Liver (tissue), 8 donors: ENCODE measurements at regions not wholly inside any gene's neighbourhood (a gene's known extent, or its start where the extent isn't known, plus 50 kb on each side); places are given as distances from the start of the nearest gene placed in this dataset.
"Not testable (repeated sequence)": the region's sequence is repeated elsewhere in the genome, so short reads cannot be mapped to it uniquely, and the experiment has no call there.

Experiments used
- DNase-seq: peaks from one replicate; pipeline ENCODE4 v3.0.0-alpha.2; 2017; ENCODE audit warnings: low spot score
- H3K27ac ChIP-seq, 2 donors: one replicate each; pipeline ENCODE4 v1.7.0; 2013; ENCODE audit warnings: inconsistent platforms in 2 of 2, low read length in 2 of 2, control low read depth in 1 of 2, low read depth in 1 of 2, mild to moderate bottlenecking in 1 of 2
- H3K27me3 ChIP-seq, 4 donors: one replicate each; pipeline versions ENCODE4 v1.6.1 to v1.7.0; 2013; ENCODE audit warnings: low read length in 3 of 4, inconsistent platforms in 1 of 4, mild to moderate bottlenecking in 1 of 4, moderate library complexity in 1 of 4; ENCODE audit not compliant: control insufficient read depth in 4 of 4, insufficient read depth in 4 of 4
- H3K36me3 ChIP-seq, 4 donors: one replicate each; pipeline versions ENCODE4 v1.6.1 to v1.7.0; 2013; ENCODE audit warnings: low read length in 3 of 4, mild to moderate bottlenecking in 3 of 4, low read depth in 1 of 4, moderate library complexity in 1 of 4; ENCODE audit not compliant: control insufficient read depth in 4 of 4, insufficient read depth in 3 of 4
- H3K4me1 ChIP-seq, 4 donors: one replicate each; pipeline versions ENCODE4 v1.6.1 to v1.7.0; 2013; ENCODE audit warnings: low read length in 3 of 4, mild to moderate bottlenecking in 3 of 4, moderate library complexity in 1 of 4; ENCODE audit not compliant: control insufficient read depth in 4 of 4, insufficient read depth in 4 of 4
- H3K4me3 ChIP-seq, 3 donors: one replicate each; pipeline versions ENCODE4 v1.6.1 to v1.7.0; 2013; ENCODE audit warnings: low read length in 3 of 3, control low read depth in 1 of 3, low read depth in 1 of 3, mild to moderate bottlenecking in 1 of 3
- H3K9ac ChIP-seq, 2 donors: one replicate each; pipeline ENCODE4 v1.7.0; 2013; ENCODE audit warnings: low read length in 2 of 2, mild to moderate bottlenecking in 2 of 2, moderate library complexity in 2 of 2, control low read depth in 1 of 2, low read depth in 1 of 2
- H3K9me3 ChIP-seq, 4 donors: one replicate each; pipeline versions ENCODE4 v1.6.1 to v1.7.0; 2013; ENCODE audit warnings: low read length in 3 of 4; ENCODE audit not compliant: control insufficient read depth in 4 of 4
- CTCF ChIP-seq: fragments of 150-350 bp; IDR thresholded peaks from 2 replicates; pipeline ENCODE4 v1.5.1; 2017; ENCODE audit warnings: improper control_type of control experiment, low read depth, low read length; ENCODE audit not compliant: missing input control
- EGR1 ChIP-seq, 2 donors: IDR thresholded peaks; 2 replicates each; pipeline ENCODE4 v1.6.1; 2016 to 2018; ENCODE audit warnings: antibody characterized with exemption in 2 of 2, low read depth in 2 of 2
- FOXA1 ChIP-seq: IDR thresholded peaks from 2 replicates; pipeline ENCODE4 v1.6.1; 2016; ENCODE audit warnings: antibody characterized with exemption
- FOXA2 ChIP-seq: IDR thresholded peaks from 2 replicates; pipeline ENCODE4 v1.6.1; 2016; ENCODE audit warnings: antibody characterized with exemption
- GABPA ChIP-seq, 2 donors: IDR thresholded peaks in 1 of 2; conservative IDR thresholded peaks in 1 of 2; 2 replicates each; pipeline ENCODE4 v1.6.1; 2016; ENCODE audit warnings: antibody characterized with exemption in 2 of 2, mild to moderate bottlenecking in 1 of 2, moderate library complexity in 1 of 2
- HNF4A ChIP-seq, 2 donors: conservative IDR thresholded peaks; 2 replicates each; pipeline ENCODE4 v1.6.1; 2016; ENCODE audit warnings: antibody characterized with exemption in 2 of 2, mild to moderate bottlenecking in 2 of 2
- MAX ChIP-seq: IDR thresholded peaks from 2 replicates; pipeline ENCODE4 v1.6.1; 2016; ENCODE audit warnings: antibody characterized with exemption
- NR2F2 ChIP-seq: IDR thresholded peaks from 2 replicates; pipeline ENCODE4 v1.6.1; 2016; ENCODE audit warnings: antibody characterized with exemption
- RAD21 ChIP-seq, 2 donors: IDR thresholded peaks; 2 replicates each; pipeline ENCODE4 v1.6.1; 2016; ENCODE audit warnings: antibody characterized with exemption in 2 of 2, mild to moderate bottlenecking in 2 of 2
- REST ChIP-seq: IDR thresholded peaks from 2 replicates; pipeline ENCODE4 v1.6.1; 2016; ENCODE audit warnings: antibody characterized with exemption, mild to moderate bottlenecking
- RXRA ChIP-seq, 2 donors: IDR thresholded peaks; 2 replicates each; pipeline ENCODE4 v1.6.1; 2017 to 2018; ENCODE audit warnings: antibody characterized with exemption in 2 of 2, mild to moderate bottlenecking in 1 of 2
- SP1 ChIP-seq: IDR thresholded peaks from 2 replicates; pipeline ENCODE4 v1.6.1; 2018; ENCODE audit warnings: antibody characterized with exemption, mild to moderate bottlenecking
- TAF1 ChIP-seq: conservative IDR thresholded peaks from 2 replicates; pipeline ENCODE4 v1.6.1; 2016; ENCODE audit warnings: antibody characterized with exemption, mild to moderate bottlenecking
- YY1 ChIP-seq: IDR thresholded peaks from 2 replicates; pipeline ENCODE4 v1.6.1; 2016; ENCODE audit warnings: antibody characterized with exemption, mild to moderate bottlenecking
- WGBS: extraction: QIAGEN DNeasy Blood & Tissue Kit; methylation state at CpG from one replicate; pipeline ENCODE4 v1.1.7; 2013; 5-methylcytosine and 5-hydroxymethylcytosine counted together
- donor health status: healthy.
- donor health status: healthy.
- donor health status: healthy.
- donor health status: healthy.
- donor health status: healthy.

GRCh38 chr6:168377856-168378832, 58.6 kb upstream of the DACT2 start:
- H3K9ac ChIP-seq: no peak overlapping the region
- H3K4me3 ChIP-seq: no peak overlapping the region
- TF ChIP-seq SP1: no peak
- TF ChIP-seq GABPA (IDR thresholded peaks at IDR 0.05 in 1 of 2, conservative IDR thresholded peaks at IDR 0.05 in 1 of 2): no peak
- no peak for TF ChIP-seq CTCF
- no peak for TF ChIP-seq MAX
- TF ChIP-seq FOXA2: no peak
- TF ChIP-seq FOXA1: no peak
- TF ChIP-seq EGR1 (IDR thresholded peaks at IDR 0.05; ENCODE audit: low read depth in 2 of 2): no peak
- TF ChIP-seq RXRA (IDR thresholded peaks at IDR 0.05): no peak
- no peak for TF ChIP-seq YY1
- TF ChIP-seq NR2F2: no peak
- TF ChIP-seq REST: no peak
- TF ChIP-seq TAF1: no peak
- no peak for TF ChIP-seq RAD21 (IDR thresholded peaks at IDR 0.05)
- no peak for TF ChIP-seq HNF4A (conservative IDR thresholded peaks at IDR 0.05)
- 94% methylated on average over 28 of the region's 28 CpGs for WGBS
- no peaks in the 10 kb centered on the region for H3K9me3 ChIP-seq
- no peaks in the 10 kb centered on the region for H3K36me3 ChIP-seq
- no peak overlapping the region for H3K27ac ChIP-seq
- H3K27me3 ChIP-seq: peaks cover 0 to 4% (median 0%) of the 10 kb centered on the region in 4 donors
- H3K4me1 ChIP-seq: no peaks in the 10 kb centered on the region
- no peak for DNase-seq

DNA sequence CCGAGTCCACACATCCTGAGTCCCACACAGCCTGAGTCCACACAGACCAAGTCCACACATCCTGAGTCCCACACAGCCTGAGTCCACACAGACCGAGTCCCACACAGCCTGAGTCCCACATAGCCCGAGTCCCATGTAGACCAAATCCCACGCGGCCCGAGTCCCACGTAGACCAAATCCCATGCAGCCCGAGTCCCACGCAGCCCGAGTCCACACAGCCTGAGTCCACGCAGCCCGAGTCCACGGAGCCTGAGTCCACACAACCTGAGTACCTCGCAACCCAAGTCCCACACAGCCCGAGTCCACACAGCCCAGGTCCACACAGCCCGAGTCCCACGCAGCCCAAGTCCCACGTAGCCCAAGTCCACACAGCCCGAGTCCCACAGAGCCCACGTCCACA, 60.0 kb upstream of the DACT2 start:
- not testable (repeated sequence) for H3K4me3 ChIP-seq, DNase-seq, H3K9me3 ChIP-seq, H3K9ac ChIP-seq, H3K27me3 ChIP-seq, H3K27ac ChIP-seq, H3K36me3 ChIP-seq, H3K4me1 ChIP-seq
- WGBS: 85% methylated on average over 20 of the region's 20 CpGs

DNA sequence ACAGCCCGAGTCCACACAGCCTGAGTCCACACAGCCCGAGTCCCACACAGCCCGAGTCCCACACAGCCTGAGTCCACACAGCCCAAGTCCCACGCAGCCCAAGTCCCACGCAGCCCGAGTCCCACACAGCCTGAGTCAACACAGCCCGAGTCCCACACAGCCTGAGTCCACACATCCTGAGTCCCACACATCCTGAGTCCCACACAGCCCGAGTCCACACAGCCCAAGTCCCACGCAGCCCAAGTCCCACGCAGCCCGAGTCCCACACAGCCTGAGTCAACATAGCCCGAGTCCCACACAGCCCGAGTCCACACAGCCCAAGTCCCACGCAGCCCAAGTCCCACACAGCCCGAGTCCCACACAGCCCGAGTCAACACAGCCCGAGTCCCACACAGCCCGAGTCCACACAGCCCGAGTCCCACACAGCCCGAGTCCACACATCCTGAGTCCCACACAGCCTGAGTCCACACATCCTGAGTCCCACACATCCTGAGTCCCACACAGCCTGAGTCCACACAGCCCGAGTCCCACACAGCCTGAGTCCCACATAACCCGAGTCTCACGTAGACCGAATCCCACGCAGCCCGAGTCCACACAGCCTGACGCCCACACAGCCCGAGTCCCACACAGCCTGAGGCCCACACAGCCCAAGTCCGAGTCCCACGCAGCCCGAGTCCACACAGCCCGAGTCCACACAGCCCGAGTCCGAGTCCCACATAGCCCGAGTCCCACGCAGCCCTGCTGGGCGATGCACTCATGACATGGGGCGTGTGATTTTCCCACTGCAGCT, 60.6 kb upstream of the SMOC2 start:
- DNase-seq: not testable (repeated sequence)
- 94% methylated on average over 38 of the region's 38 CpGs for WGBS

More for the DNA sequence above, 60.6 kb upstream of the SMOC2 start:
- H3K36me3 ChIP-seq, H3K27me3 ChIP-seq, H3K4me1 ChIP-seq, H3K9ac ChIP-seq, H3K9me3 ChIP-seq, H3K27ac ChIP-seq, H3K4me3 ChIP-seq: not testable (repeated sequence)
